ENCODE measurements at regions not wholly inside any gene's neighbourhood (a gene's known extent, or its start where the extent isn't known, plus 50 kb on each side); places are given as distances from the start of the nearest gene placed in this dataset.

GRCh38 chr1:228872080-228872479, 136.8 kb downstream of the RHOU start:
- TF ChIP-seq ZNF274 (IDR thresholded peaks at IDR 0.05; ENCODE audit: low read depth, low read length), result no peak
- TF ChIP-seq YY1 (IDR thresholded peaks at IDR 0.05; ENCODE audit: insufficient read depth, insufficient read length), result no peak

Data from NT2/D1 (cell line).